ENCODE measurements at regions not wholly inside any gene's neighbourhood (a gene's known extent, or its start where the extent isn't known, plus 50 kb on each side); places are given as distances from the start of the nearest gene placed in this dataset.

DNA sequence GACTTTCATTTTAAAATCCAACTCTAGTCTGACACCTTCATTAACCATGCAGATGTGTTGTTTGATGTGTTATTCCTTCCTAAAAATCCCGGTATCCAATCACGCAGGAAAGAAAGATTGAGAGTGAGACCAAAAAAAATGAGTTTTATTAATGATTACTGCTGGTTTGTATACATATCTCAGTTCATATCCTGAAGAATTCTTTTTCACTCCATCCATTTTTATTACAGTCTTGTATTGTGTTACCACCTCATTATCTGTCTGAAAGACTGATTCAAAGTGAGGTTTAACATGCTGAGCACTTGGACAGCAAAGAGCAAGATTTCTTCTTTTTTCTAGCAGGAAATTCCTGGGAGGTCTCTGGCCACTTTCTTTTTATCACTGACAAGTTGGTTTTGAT lies 268.3 kb downstream of the CDH11 start:
- Mint-ChIP-seq H3K4me3 (no peak overlapping the region), H3K27me3 (no peaks in the 10 kb centered on the region), H3K27ac (no peak overlapping the region), H3K36me3 (peaks cover 1% of the 10 kb centered on the region), H3K4me1 (no peaks in the 10 kb centered on the region), H3K9me3 (peaks cover 0 to 7% (median 5%) of the 10 kb centered on the region in 3 donors)

DNA sequence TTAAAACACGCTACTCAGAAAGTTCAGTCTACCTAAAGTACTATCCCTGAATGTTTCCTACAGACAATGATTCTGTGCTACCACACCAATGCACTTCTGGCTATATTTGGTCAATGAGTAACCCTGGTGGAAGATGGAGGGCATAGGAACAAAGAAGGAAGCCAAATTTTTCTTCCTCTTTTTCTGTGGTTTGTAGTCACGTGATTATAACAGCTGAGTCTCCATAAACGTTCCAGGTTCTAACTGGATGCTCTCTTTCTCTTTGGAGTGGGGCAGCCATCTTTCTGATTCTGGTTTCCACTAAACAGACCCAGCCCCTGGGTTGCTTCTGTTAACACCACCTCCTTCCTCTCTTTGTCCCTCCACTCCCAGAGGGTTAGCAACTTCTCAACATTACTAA lies 274.9 kb downstream of the CDH11 start:
- Mint-ChIP-seq H3K36me3 (no peaks in the 10 kb centered on the region), H3K27me3 (no peaks in the 10 kb centered on the region), H3K9me3 (peaks cover 4 to 8% (median 5%) of the 10 kb centered on the region in 3 donors), H3K4me1 (no peaks in the 10 kb centered on the region), H3K27ac (no peak overlapping the region), H3K4me3 (no peak overlapping the region)

- H3K9me3 Mint-ChIP-seq, result peaks cover 8 to 13% (median 8%) of the 10 kb centered on the region in 3 donors
- no peak overlapping the region for H3K27ac Mint-ChIP-seq
- H3K4me3 Mint-ChIP-seq, result no peak overlapping the region
- no peaks in the 10 kb centered on the region for H3K27me3 Mint-ChIP-seq
- H3K4me1 Mint-ChIP-seq, result no peaks in the 10 kb centered on the region
- H3K36me3 Mint-ChIP-seq, result no peaks in the 10 kb centered on the region
Measured at GRCh38 chr16:64845071-64845470, 276.8 kb downstream of the CDH11 start.

DNA sequence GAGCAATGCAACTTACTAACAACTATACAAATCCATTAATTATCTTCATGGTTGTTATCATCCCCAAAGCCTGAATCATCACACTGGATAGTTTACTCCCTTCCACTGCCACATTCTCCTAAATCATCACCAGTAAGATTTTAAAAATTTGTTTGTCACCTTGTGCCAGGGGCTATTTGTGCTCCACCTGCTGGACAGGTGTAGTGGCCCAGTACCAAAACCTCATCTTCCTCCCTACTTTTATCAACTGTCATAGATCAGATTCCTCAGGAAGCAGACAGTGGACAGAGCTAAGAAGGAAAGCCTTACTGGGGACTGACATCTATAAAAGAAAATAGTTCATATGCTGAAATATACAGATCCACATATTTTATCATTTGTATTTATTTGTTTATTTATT lies 280.4 kb downstream of the CDH11 start:
- Mint-ChIP-seq H3K4me1 (no peaks in the 10 kb centered on the region), H3K9me3 (peaks cover 7 to 12% (median 10%) of the 10 kb centered on the region in 3 donors), H3K27ac (no peak overlapping the region), H3K27me3 (no peaks in the 10 kb centered on the region), H3K4me3 (no peak overlapping the region), H3K36me3 (peaks cover 1% of the 10 kb centered on the region)

DNA sequence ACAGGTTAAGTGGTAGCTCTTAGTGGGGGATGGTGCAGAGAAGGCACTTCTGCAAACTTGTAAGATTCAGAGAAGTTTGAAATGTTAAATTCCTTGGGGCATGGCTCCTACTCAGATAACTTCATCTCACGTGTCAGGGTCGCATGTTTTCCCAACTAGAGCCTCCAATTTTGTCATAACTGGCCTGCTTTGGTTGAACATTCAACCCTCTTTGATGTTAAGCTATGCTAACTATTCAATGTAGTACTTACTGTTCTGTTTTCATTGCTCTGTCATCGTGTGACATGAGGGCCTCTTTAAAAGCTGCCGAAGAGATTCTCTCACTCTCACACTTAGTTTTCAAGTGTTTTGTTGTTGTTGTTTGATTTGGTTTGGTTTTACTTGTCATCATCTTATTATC lies 280.8 kb downstream of the CDH11 start:
- H3K27ac Mint-ChIP-seq, result no peak overlapping the region
- H3K9me3 Mint-ChIP-seq, result peaks cover 8 to 13% (median 12%) of the 10 kb centered on the region in 3 donors
- H3K36me3 Mint-ChIP-seq, result peaks cover 1% of the 10 kb centered on the region
- H3K4me1 Mint-ChIP-seq, result no peaks in the 10 kb centered on the region
- no peak overlapping the region for H3K4me3 Mint-ChIP-seq
- H3K27me3 Mint-ChIP-seq, result no peaks in the 10 kb centered on the region

DNA sequence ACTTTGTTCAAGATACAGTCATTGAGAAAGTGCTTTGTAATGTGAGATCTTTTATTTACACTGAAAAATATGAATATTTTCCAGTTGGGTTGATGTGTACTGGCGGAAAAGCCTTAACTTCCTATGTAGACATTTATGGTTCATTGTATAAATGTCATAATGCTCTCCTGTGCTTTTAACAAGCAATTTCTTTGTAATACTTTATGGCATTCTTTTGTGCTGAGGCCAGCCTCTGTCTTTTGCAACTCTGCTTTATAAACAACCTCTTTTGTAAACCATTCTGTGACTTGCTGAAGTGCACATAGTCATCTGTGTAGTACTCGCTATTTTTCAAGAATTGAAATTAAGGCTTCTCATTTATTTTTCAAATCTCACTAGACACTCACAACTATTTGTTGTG lies 291.2 kb downstream of the CDH11 start:
- H3K9me3 Mint-ChIP-seq, result peaks cover 0 to 28% (median 7%) of the 10 kb centered on the region in 3 donors

DNA sequence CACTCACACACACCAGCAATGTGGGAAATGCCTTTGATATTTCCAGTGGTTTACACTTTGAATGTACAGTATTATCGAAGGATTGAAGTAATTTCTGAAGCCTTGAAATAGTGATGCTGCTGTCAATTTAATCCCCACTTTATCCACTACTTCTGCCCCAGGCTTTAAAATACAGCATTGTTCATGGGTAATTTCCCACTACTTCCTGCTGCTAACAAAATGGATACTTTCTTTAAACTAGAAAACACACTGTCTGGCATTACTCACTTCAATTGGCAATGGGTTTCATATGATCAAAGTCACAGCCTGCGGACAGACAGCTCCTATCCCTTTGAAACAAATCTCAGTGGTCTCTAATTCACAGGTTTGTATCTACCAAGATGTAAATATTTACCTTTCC lies 292.2 kb downstream of the CDH11 start:
- Mint-ChIP-seq H3K4me3 (no peak overlapping the region), H3K4me1 (no peaks in the 10 kb centered on the region), H3K9me3 (peaks cover 0 to 31% (median 9%) of the 10 kb centered on the region in 3 donors), H3K27ac (no peak overlapping the region), H3K27me3 (no peaks in the 10 kb centered on the region), H3K36me3 (no peaks in the 10 kb centered on the region)

More for the DNA sequence above, 291.2 kb downstream of the CDH11 start:
- H3K36me3 Mint-ChIP-seq, result no peaks in the 10 kb centered on the region
- H3K4me3 Mint-ChIP-seq, result no peak overlapping the region
- H3K4me1 Mint-ChIP-seq, result no peaks in the 10 kb centered on the region
- no peak overlapping the region for H3K27ac Mint-ChIP-seq
- H3K27me3 Mint-ChIP-seq, result no peaks in the 10 kb centered on the region

GRCh38 chr16:64826374-64826773 lies 295.5 kb downstream of the CDH11 start:
- H3K4me1 Mint-ChIP-seq, result no peaks in the 10 kb centered on the region
- no peak overlapping the region for H3K4me3 Mint-ChIP-seq
- H3K36me3 Mint-ChIP-seq, result no peaks in the 10 kb centered on the region
- no peaks in the 10 kb centered on the region for H3K27me3 Mint-ChIP-seq
- H3K27ac Mint-ChIP-seq, result no peak overlapping the region
- H3K9me3 Mint-ChIP-seq, result peaks cover 3 to 14% (median 9%) of the 10 kb centered on the region in 3 donors

GRCh38 chr16:64823481-64824075 lies 298.3 kb downstream of the CDH11 start:
- Mint-ChIP-seq H3K9me3 (peaks cover 7 to 26% (median 9%) of the 10 kb centered on the region in 3 donors), H3K36me3 (no peaks in the 10 kb centered on the region), H3K4me1 (no peaks in the 10 kb centered on the region), H3K4me3 (no peak overlapping the region), H3K27me3 (no peaks in the 10 kb centered on the region), H3K27ac (no peak overlapping the region)

DNA sequence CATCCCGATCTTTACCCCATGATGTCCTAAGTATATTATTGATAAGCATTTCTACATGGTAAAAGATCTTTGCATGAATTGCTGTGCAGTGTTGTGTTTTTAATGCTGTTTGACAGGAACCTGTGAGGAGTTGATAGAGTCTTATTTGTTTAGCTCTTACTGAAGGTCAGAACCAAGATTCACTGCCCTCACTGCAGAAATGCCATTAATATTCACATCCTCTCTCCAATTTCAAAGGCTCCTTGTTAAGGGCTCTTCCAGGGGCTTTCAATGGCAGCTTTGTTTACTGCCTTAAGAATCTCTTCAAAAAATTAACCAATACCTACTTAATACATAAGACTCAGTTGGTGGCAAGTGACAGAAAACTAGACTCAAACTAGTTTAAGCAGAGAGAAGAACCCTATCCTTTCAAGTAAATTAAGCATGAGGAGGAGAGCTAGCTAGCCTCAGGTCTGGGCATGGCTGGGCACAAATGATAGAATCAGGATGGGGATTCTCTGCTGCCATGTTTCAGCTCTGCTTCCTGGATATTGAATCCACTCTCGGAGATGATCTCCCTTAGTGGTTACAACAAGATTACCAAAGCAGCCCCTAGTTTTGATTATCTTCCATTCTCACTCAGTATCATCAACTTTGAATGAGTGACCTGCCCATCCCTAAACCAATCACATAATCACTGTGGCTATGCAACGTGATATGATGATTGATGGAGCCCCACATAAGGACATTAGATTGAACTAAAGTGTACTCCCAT lies 311.8 kb downstream of the CDH11 start:
- H3K27me3 Mint-ChIP-seq, result no peaks in the 10 kb centered on the region
- H3K36me3 Mint-ChIP-seq, result no peaks in the 10 kb centered on the region
- H3K4me1 Mint-ChIP-seq, result no peaks in the 10 kb centered on the region
- H3K9me3 Mint-ChIP-seq, result peaks cover 2 to 9% (median 5%) of the 10 kb centered on the region in 3 donors
- H3K4me3 Mint-ChIP-seq, result no peak overlapping the region
- H3K27ac Mint-ChIP-seq, result no peak overlapping the region

- peaks cover 0 to 11% (median 10%) of the 10 kb centered on the region in 3 donors for H3K9me3 Mint-ChIP-seq
- no peaks in the 10 kb centered on the region for H3K36me3 Mint-ChIP-seq
- no peaks in the 10 kb centered on the region for H3K27me3 Mint-ChIP-seq
- no peak overlapping the region for H3K4me3 Mint-ChIP-seq
- no peak overlapping the region for H3K27ac Mint-ChIP-seq
- H3K4me1 Mint-ChIP-seq, result no peaks in the 10 kb centered on the region
Measured at GRCh38 chr16:64808474-64808873, 313.4 kb downstream of the CDH11 start.

GRCh38 chr16:64791756-64792155 lies 330.1 kb downstream of the CDH11 start:
- Mint-ChIP-seq H3K4me3 (no peak overlapping the region), H3K4me1 (peaks cover 0 to 1% (median 0%) of the 10 kb centered on the region in 3 donors), H3K36me3 (no peaks in the 10 kb centered on the region), H3K27ac (no peak overlapping the region), H3K27me3 (no peaks in the 10 kb centered on the region), H3K9me3 (peaks cover 4 to 19% (median 6%) of the 10 kb centered on the region in 3 donors)

DNA sequence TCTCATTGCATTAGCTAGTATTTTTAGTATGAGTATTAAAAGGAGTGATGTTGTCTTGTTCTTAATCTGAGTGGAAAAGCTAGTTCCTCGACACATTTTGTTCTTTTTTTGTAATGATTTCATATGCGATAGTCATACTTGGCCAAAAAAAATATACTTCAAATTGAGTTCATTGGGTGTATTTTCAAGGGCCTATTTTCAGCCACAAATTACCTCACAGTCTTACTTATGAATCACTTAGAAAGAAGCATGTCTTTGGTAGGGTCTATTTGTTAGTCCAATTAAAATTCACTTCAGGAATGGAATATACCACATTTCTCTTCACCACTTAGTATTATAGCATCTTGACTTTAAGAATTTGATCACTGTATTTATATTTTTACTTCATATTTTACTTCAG lies 337.2 kb downstream of the CDH11 start:
- H3K36me3 Mint-ChIP-seq, result peaks cover 2% of the 10 kb centered on the region
- no peaks in the 10 kb centered on the region for H3K27me3 Mint-ChIP-seq
- H3K27ac Mint-ChIP-seq, result no peak overlapping the region
- peaks cover 0 to 1% (median 0%) of the 10 kb centered on the region in 3 donors for H3K4me1 Mint-ChIP-seq
- H3K4me3 Mint-ChIP-seq, result no peak overlapping the region
- peaks cover 0 to 17% (median 5%) of the 10 kb centered on the region in 3 donors for H3K9me3 Mint-ChIP-seq

DNA sequence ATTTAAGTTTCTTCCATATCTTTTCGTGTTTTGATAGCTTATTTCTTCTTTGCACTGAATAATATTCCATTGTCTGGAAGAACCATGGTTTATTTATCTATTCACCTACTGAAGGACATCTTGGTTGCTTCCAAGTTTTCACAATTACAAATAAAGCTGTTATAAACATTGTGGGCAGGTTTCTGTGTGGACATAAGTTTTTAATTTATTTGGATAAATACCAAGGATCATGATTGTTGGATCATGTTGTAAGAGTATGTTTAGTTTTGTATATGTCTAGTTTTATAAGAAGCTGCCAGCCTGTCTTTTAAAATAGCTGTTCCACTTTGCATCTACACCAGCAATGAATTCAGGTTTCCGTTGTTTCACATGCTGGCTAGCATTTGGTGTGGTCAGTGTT lies 339.4 kb downstream of the CDH11 start:
- Mint-ChIP-seq H3K27me3 (no peaks in the 10 kb centered on the region), H3K4me1 (no peaks in the 10 kb centered on the region), H3K4me3 (no peak overlapping the region), H3K36me3 (peaks cover 2% of the 10 kb centered on the region), H3K27ac (no peak overlapping the region), H3K9me3 (peaks cover 0 to 21% (median 9%) of the 10 kb centered on the region in 3 donors)

GRCh38 chr16:64780445-64780844 lies 341.4 kb downstream of the CDH11 start:
- Mint-ChIP-seq H3K9me3 (peaks cover 0 to 17% (median 4%) of the 10 kb centered on the region in 3 donors), H3K36me3 (peaks cover 2% of the 10 kb centered on the region), H3K27ac (no peak overlapping the region), H3K27me3 (no peaks in the 10 kb centered on the region), H3K4me3 (no peak overlapping the region), H3K4me1 (no peaks in the 10 kb centered on the region)

GRCh38 chr16:64778777-64779176 lies 343.1 kb downstream of the CDH11 start:
- Mint-ChIP-seq H3K27ac (no peak overlapping the region), H3K4me1 (no peaks in the 10 kb centered on the region), H3K9me3 (peaks cover 0 to 25% (median 4%) of the 10 kb centered on the region in 3 donors), H3K27me3 (no peaks in the 10 kb centered on the region), H3K36me3 (peaks cover 2% of the 10 kb centered on the region), H3K4me3 (no peak overlapping the region)
